Neuronal stem cell (in vitro differentiated cells): ENCODE measurements at regions not wholly inside any gene's neighbourhood (a gene's known extent, or its start where the extent isn't known, plus 50 kb on each side); places are given as distances from the start of the nearest gene placed in this dataset.

ENCODE experiments used
- DNase-seq: peaks from one replicate; pipeline ENCODE4 v3.0.0-alpha.2; 2013; ENCODE audit warnings: low spot score
- H2AFZ ChIP-seq: one replicate; pipeline ENCODE4 v1.6.1; 2013; ENCODE audit warnings: mild to moderate bottlenecking, low read length, inconsistent platforms
- H2AK5ac ChIP-seq: 2 replicates; pipeline ENCODE4 v1.6.1; 2013; ENCODE audit warnings: low read depth, mild to moderate bottlenecking, inconsistent platforms, low read length, moderate library complexity, mixed read lengths
- H2BK120ac ChIP-seq: 2 replicates; pipeline ENCODE4 v1.6.1; 2013; ENCODE audit warnings: low read depth, mild to moderate bottlenecking, inconsistent platforms, low read length, moderate library complexity, mixed read lengths
- H2BK12ac ChIP-seq: one replicate; pipeline ENCODE4 v1.6.1; 2013; ENCODE audit warnings: low read length, inconsistent platforms
- H2BK15ac ChIP-seq: 2 replicates; pipeline ENCODE4 v1.6.1; 2013; ENCODE audit warnings: mild to moderate bottlenecking, low read length, inconsistent platforms, mixed read lengths
- H2BK5ac ChIP-seq: one replicate; pipeline ENCODE4 v1.6.1; 2013; ENCODE audit warnings: inconsistent platforms, mild to moderate bottlenecking, low read length, moderate library complexity
- H3K14ac ChIP-seq: one replicate; pipeline ENCODE4 v1.6.1; 2013; ENCODE audit warnings: low read length, inconsistent platforms
- H3K18ac ChIP-seq: 2 replicates; pipeline ENCODE4 v1.6.1; 2013; ENCODE audit warnings: low read length, inconsistent platforms
- H3K23ac ChIP-seq: 2 replicates; pipeline ENCODE4 v1.6.1; 2013; ENCODE audit warnings: low read depth, mild to moderate bottlenecking, mixed read lengths, low read length, inconsistent platforms; ENCODE audit not compliant: poor library complexity
- H3K27ac ChIP-seq: replicated peaks from 3 replicates; pipeline ENCODE4 v1.5.1; 2013; ENCODE audit warnings: low read length, inconsistent platforms
- H3K27me3 ChIP-seq, 3 experiments: 2 replicates each; pipeline ENCODE4 v1.6.1; 2013; ENCODE audit warnings: low read length in 3 of 3, mild to moderate bottlenecking in 2 of 3, inconsistent platforms in 1 of 3, low read depth in 1 of 3, mixed read lengths in 1 of 3, moderate library complexity in 1 of 3; ENCODE audit not compliant: control insufficient read depth in 3 of 3, insufficient read depth in 3 of 3
- H3K36me3 ChIP-seq, 2 donors: replicated peaks in 1 of 2; 2 replicates each; pipeline ENCODE4 v1.6.1; 2013; ENCODE audit warnings: low read length in 2 of 2; ENCODE audit not compliant: control insufficient read depth in 2 of 2, insufficient read depth in 2 of 2
- H3K4ac ChIP-seq: 2 replicates; pipeline ENCODE4 v1.6.1; 2013; ENCODE audit warnings: inconsistent platforms, mild to moderate bottlenecking, low read length, moderate library complexity
- H3K4me1 ChIP-seq, 2 donors: 1 replicate in 1 of 2; 2 replicates in 1 of 2; pipeline ENCODE4 v1.6.1; 2013; ENCODE audit warnings: low read length in 2 of 2, low read depth in 1 of 2; ENCODE audit not compliant: control insufficient read depth in 2 of 2, insufficient read depth in 1 of 2
- H3K4me2 ChIP-seq: one replicate; pipeline ENCODE4 v1.6.1; 2013; ENCODE audit warnings: mild to moderate bottlenecking, low read length, inconsistent platforms; ENCODE audit not compliant: insufficient read depth, poor library complexity, severe bottlenecking
- H3K4me3 ChIP-seq, 2 donors: 2 replicates each; pipeline ENCODE4 v1.5.1; 2013; ENCODE audit warnings: low read length in 2 of 2, mild to moderate bottlenecking in 2 of 2, inconsistent platforms in 1 of 2, moderate library complexity in 1 of 2
- H3K79me1 ChIP-seq: one replicate; pipeline ENCODE4 v1.6.1; 2013; ENCODE audit warnings: low read depth, mild to moderate bottlenecking, inconsistent platforms, low read length, moderate library complexity
- H3K9ac ChIP-seq: one replicate; pipeline ENCODE4 v1.6.1; 2013; ENCODE audit warnings: mild to moderate bottlenecking, low read depth, low read length, inconsistent platforms; ENCODE audit not compliant: poor library complexity
- H3K9me3 ChIP-seq, 2 donors: replicated peaks in 1 of 2; 2 replicates each; pipeline versions ENCODE3 to v1.6.1; 2013; ENCODE audit warnings: low read length in 2 of 2, mild to moderate bottlenecking in 2 of 2, inconsistent platforms in 1 of 2, low read depth in 1 of 2, mixed read lengths in 1 of 2, moderate library complexity in 1 of 2; ENCODE audit not compliant: control insufficient read depth in 2 of 2, insufficient read depth in 1 of 2
- H4K8ac ChIP-seq: one replicate; pipeline ENCODE4 v1.6.1; 2013; ENCODE audit warnings: low read depth, mild to moderate bottlenecking, inconsistent platforms, low read length, moderate library complexity
- H4K91ac ChIP-seq: one replicate; pipeline ENCODE4 v1.6.1; 2013; ENCODE audit warnings: low read length, low read depth, mild to moderate bottlenecking, inconsistent platforms; ENCODE audit not compliant: poor library complexity
- WGBS, 2 donors: extraction: QIAGEN DNeasy Blood & Tissue Kit; methylation state at CpG; one replicate each; pipeline ENCODE4 v1.1.7; 2013; ENCODE audit warnings: missing lambda C conversion rate in 2 of 2, mixed read lengths in 1 of 2; ENCODE audit not compliant: insufficient read length in 2 of 2, insufficient replicate concordance in 1 of 2; ENCODE audit errors: extremely low coverage in 2 of 2; 5-methylcytosine and 5-hydroxymethylcytosine counted together

- Histone ChIP-seq H3K14ac (no peak overlapping the region), H2BK5ac (no peak overlapping the region), H3K9ac (no peak overlapping the region), H2BK120ac (no peak overlapping the region), H3K18ac (no peak overlapping the region), H3K79me1 (no peaks in the 10 kb centered on the region), H3K27ac (no peak overlapping the region), H2BK15ac (no peak overlapping the region), H3K23ac (no peak overlapping the region), H3K4me1 (no peaks in the 10 kb centered on the region), H3K9me3 (peaks cover 0 to 5% of the 10 kb centered on the region in 2 donors), H2AK5ac (no peak overlapping the region), H3K36me3 (no peaks in the 10 kb centered on the region), H3K4me3 (no peak overlapping the region), H3K27me3 (no peaks in the 10 kb centered on the region), H2BK12ac (no peak overlapping the region), H4K91ac (no peak overlapping the region), H2AFZ (peak overlapping the region; percentile 35), H3K4ac (no peak overlapping the region), H3K4me2 (no peak overlapping the region), H4K8ac (no peak overlapping the region)
- no peak for DNase-seq
- no CpG with 5 or more reads among the region's 9 CpGs for WGBS, 2 donors
Measured at GRCh38 chr13:97076898-97077297, 82.6 kb upstream of the OXGR1 start.

- Histone ChIP-seq H3K23ac (no peak overlapping the region), H3K4me3 (no peak overlapping the region), H3K36me3 (no peaks in the 10 kb centered on the region), H4K91ac (no peak overlapping the region), H3K79me1 (no peaks in the 10 kb centered on the region), H3K9me3 (peaks cover 0 to 5% of the 10 kb centered on the region in 2 donors), H2AFZ (peak overlapping the region; percentile 35), H3K4me1 (no peaks in the 10 kb centered on the region), H3K14ac (no peak overlapping the region), H4K8ac (no peak overlapping the region), H3K9ac (no peak overlapping the region), H2BK15ac (no peak overlapping the region), H2BK120ac (no peak overlapping the region), H3K27me3 (no peaks in the 10 kb centered on the region), H3K4me2 (no peak overlapping the region), H2BK12ac (no peak overlapping the region), H2AK5ac (no peak overlapping the region), H3K27ac (no peak overlapping the region), H3K18ac (no peak overlapping the region), H3K4ac (no peak overlapping the region), H2BK5ac (no peak overlapping the region)
- DNase-seq = no peak
- WGBS, 2 donors = no CpG with 5 or more reads among the region's 1 CpG
Measured at GRCh38 chr13:97077341-97077740, 83.1 kb upstream of the OXGR1 start.

GRCh38 chr13:97079726-97080125 lies 85.5 kb upstream of the OXGR1 start:
- Histone ChIP-seq H2BK12ac (no peak overlapping the region), H2AFZ (no peak overlapping the region), H3K14ac (no peak overlapping the region), H3K27ac (no peak overlapping the region), H3K4ac (no peak overlapping the region), H3K36me3 (no peaks in the 10 kb centered on the region), H3K4me3 (no peak overlapping the region), H3K18ac (no peak overlapping the region), H2BK120ac (no peak overlapping the region), H2BK15ac (no peak overlapping the region), H3K4me1 (no peaks in the 10 kb centered on the region), H3K9ac (no peak overlapping the region), H4K8ac (no peak overlapping the region), H3K9me3 (no peaks in the 10 kb centered on the region), H3K4me2 (no peak overlapping the region), H2BK5ac (no peak overlapping the region), H3K79me1 (no peaks in the 10 kb centered on the region), H2AK5ac (no peak overlapping the region), H3K27me3 (no peaks in the 10 kb centered on the region), H4K91ac (no peak overlapping the region), H3K23ac (no peak overlapping the region)
- no peak for DNase-seq
- WGBS, 2 donors = no CpG with 5 or more reads among the region's 1 CpG

- DNase-seq = no peak
- Histone ChIP-seq H3K27ac (no peak overlapping the region), H2AK5ac (no peak overlapping the region), H3K23ac (no peak overlapping the region), H3K4me1 (no peaks in the 10 kb centered on the region), H3K36me3 (no peaks in the 10 kb centered on the region), H3K4me2 (no peak overlapping the region), H3K18ac (no peak overlapping the region), H4K91ac (no peak overlapping the region), H3K9ac (no peak overlapping the region), H2BK12ac (no peak overlapping the region), H3K27me3 (no peaks in the 10 kb centered on the region), H2BK120ac (no peak overlapping the region), H3K14ac (no peak overlapping the region), H2BK15ac (no peak overlapping the region), H2AFZ (no peak overlapping the region), H2BK5ac (no peak overlapping the region), H3K4me3 (no peak overlapping the region), H4K8ac (no peak overlapping the region), H3K9me3 (no peaks in the 10 kb centered on the region), H3K4ac (no peak overlapping the region), H3K79me1 (no peaks in the 10 kb centered on the region)
- WGBS, 2 donors = no CpG with 5 or more reads among the region's 6 CpGs
Measured at GRCh38 chr13:97082461-97083207, 88.4 kb upstream of the OXGR1 start.
